ENCODE measurements at regions not wholly inside any gene's neighbourhood (a gene's known extent, or its start where the extent isn't known, plus 50 kb on each side); places are given as distances from the start of the nearest gene placed in this dataset.

DNA sequence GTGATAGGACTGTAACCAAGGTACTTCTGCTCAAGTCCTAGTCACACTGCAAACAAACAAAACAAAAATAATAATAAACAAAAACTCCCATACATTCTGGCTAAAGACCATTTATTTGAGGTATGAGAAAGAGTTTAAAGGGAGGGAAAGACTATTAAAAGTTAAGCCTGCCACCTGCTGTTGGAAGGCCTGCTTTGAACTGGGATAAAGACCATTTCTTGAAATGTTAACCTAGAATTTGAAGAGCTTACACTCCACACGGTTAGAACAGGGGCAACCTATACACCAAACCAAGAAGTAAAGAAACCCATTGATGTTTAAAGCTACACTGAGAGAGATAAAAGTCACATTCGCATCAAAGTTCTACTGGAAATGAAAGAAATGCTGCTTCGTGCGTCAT is 548.7 kb upstream of the DIPK2B start:
- TF ChIP-seq, protein P1, sequence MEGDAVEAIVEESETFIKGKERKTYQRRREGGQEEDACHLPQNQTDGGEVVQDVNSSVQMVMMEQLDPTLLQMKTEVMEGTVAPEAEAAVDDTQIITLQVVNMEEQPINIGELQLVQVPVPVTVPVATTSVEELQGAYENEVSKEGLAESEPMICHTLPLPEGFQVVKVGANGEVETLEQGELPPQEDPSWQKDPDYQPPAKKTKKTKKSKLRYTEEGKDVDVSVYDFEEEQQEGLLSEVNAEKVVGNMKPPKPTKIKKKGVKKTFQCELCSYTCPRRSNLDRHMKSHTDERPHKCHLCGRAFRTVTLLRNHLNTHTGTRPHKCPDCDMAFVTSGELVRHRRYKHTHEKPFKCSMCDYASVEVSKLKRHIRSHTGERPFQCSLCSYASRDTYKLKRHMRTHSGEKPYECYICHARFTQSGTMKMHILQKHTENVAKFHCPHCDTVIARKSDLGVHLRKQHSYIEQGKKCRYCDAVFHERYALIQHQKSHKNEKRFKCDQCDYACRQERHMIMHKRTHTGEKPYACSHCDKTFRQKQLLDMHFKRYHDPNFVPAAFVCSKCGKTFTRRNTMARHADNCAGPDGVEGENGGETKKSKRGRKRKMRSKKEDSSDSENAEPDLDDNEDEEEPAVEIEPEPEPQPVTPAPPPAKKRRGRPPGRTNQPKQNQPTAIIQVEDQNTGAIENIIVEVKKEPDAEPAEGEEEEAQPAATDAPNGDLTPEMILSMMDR (IDR thresholded peaks at IDR 0.05), result peak; percentile 16 to 30 (median 21)
- TF ChIP-seq POLR2A (IDR thresholded peaks at IDR 0.05) (no peak), POLR2AphosphoS5 (IDR thresholded peaks at IDR 0.05) (no peak)

Data from transverse colon (tissue), 4 donors.